ENCODE measurements at regions not wholly inside any gene's neighbourhood (a gene's known extent, or its start where the extent isn't known, plus 50 kb on each side); places are given as distances from the start of the nearest gene placed in this dataset.

DNA sequence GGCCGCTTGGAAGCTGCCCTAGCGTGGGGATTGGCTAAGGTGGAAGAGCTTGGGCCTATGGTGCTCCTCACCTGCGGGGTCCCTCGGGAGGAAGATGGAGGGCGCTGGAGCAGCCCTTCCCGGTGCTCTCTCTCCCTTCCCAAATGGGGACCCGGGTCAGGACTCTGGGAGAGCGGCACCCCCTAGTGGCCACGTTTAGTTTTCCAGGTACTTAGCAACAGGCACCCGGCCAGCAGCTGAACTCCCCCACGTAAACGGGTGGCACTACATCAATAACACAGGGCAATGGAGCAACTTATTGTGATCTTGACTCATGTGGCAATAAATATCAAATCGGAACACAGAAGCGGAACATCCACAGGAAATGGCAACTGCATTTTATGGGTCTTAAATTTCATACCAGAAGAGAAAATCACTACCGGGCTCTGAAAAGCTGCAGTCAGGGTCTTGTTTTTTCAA is 316.6 kb downstream of the AGTPBP1 start:
- H3K4me2 ChIP-seq (ENCODE audit: low read length): no peak overlapping the region
- H3K4me3 ChIP-seq (ENCODE audit: low read depth, low read length, poor library complexity, severe bottlenecking): no peak overlapping the region
- no peak overlapping the region for H3K27ac ChIP-seq (ENCODE audit: low read depth, low read length, poor library complexity, severe bottlenecking)
- no peaks in the 10 kb centered on the region for H3F3A ChIP-seq (ENCODE audit: insufficient read depth, low read length)
- no peaks in the 10 kb centered on the region for H3K36me3 ChIP-seq (ENCODE audit: insufficient read depth, low read length)
- H3K9ac ChIP-seq (ENCODE audit: low read length): no peak overlapping the region
- no peaks in the 10 kb centered on the region for H4K20me1 ChIP-seq (ENCODE audit: insufficient read depth, low read length)
- no peaks in the 10 kb centered on the region for H3K79me2 ChIP-seq (ENCODE audit: insufficient read depth, low read length)
- H2AFZ ChIP-seq (ENCODE audit: low read length): no peak overlapping the region
- 0 out of 2 replicates have a peak, but pooled peaks cover 9% of the 10 kb centered on the region for H3K27me3 ChIP-seq (ENCODE audit: insufficient read depth, low read length)
- H3K4me1 ChIP-seq (ENCODE audit: insufficient read depth, low read length, severe bottlenecking): no peaks in the 10 kb centered on the region
- H3K9me3 ChIP-seq (ENCODE audit: low read length): no peaks in the 10 kb centered on the region
- TF ChIP-seq, protein P1, sequence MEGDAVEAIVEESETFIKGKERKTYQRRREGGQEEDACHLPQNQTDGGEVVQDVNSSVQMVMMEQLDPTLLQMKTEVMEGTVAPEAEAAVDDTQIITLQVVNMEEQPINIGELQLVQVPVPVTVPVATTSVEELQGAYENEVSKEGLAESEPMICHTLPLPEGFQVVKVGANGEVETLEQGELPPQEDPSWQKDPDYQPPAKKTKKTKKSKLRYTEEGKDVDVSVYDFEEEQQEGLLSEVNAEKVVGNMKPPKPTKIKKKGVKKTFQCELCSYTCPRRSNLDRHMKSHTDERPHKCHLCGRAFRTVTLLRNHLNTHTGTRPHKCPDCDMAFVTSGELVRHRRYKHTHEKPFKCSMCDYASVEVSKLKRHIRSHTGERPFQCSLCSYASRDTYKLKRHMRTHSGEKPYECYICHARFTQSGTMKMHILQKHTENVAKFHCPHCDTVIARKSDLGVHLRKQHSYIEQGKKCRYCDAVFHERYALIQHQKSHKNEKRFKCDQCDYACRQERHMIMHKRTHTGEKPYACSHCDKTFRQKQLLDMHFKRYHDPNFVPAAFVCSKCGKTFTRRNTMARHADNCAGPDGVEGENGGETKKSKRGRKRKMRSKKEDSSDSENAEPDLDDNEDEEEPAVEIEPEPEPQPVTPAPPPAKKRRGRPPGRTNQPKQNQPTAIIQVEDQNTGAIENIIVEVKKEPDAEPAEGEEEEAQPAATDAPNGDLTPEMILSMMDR (IDR thresholded peaks at IDR 0.05; ENCODE audit: low read length): peak; percentile 78
- no peak for TF ChIP-seq EZH2 (IDR thresholded peaks at IDR 0.05; ENCODE audit: borderline replicate concordance, low read length)
- H3K9me2 ChIP-seq (ENCODE audit: low read depth, low read length): no peaks in the 10 kb centered on the region

DNA sequence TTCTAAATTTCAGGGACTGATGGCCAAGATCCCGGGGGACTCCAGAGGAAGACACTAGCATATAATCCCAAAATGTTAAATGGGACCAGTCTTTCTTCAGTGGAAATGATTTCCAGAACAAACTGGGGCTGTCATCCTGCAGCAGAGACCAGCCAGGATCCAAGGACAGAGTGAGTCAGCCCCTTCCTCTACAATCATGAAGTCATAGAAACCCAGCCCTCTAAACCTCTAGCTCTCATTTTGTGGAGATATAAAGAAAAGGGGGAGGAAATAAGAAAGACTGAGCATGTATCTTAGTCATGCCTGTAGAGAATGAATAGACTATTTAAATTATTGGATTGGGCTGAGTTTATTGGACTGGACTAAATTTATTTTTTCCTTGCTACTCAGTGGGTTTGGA is 318.3 kb downstream of the AGTPBP1 start:
- Histone ChIP-seq H3K27me3 (ENCODE audit: insufficient read depth, low read length) (0 out of 2 replicates have a peak, but pooled peaks cover 9% of the 10 kb centered on the region), H3K9me3 (ENCODE audit: low read length) (no peaks in the 10 kb centered on the region), H3K4me3 (ENCODE audit: low read depth, low read length, poor library complexity, severe bottlenecking) (no peak overlapping the region), H4K20me1 (ENCODE audit: insufficient read depth, low read length) (no peaks in the 10 kb centered on the region), H3K4me2 (ENCODE audit: low read length) (no peak overlapping the region), H3F3A (ENCODE audit: insufficient read depth, low read length) (no peaks in the 10 kb centered on the region), H2AFZ (ENCODE audit: low read length) (no peak overlapping the region), H3K79me2 (ENCODE audit: insufficient read depth, low read length) (no peaks in the 10 kb centered on the region), H3K9ac (ENCODE audit: low read length) (no peak overlapping the region), H3K36me3 (ENCODE audit: insufficient read depth, low read length) (no peaks in the 10 kb centered on the region), H3K9me2 (ENCODE audit: low read depth, low read length) (no peaks in the 10 kb centered on the region), H3K4me1 (ENCODE audit: insufficient read depth, low read length, severe bottlenecking) (no peaks in the 10 kb centered on the region), H3K27ac (ENCODE audit: low read depth, low read length, poor library complexity, severe bottlenecking) (no peak overlapping the region)
- TF ChIP-seq, protein P1 (IDR thresholded peaks at IDR 0.05; ENCODE audit: low read length): no peak
- no peak for TF ChIP-seq EZH2 (IDR thresholded peaks at IDR 0.05; ENCODE audit: borderline replicate concordance, low read length)

DNA sequence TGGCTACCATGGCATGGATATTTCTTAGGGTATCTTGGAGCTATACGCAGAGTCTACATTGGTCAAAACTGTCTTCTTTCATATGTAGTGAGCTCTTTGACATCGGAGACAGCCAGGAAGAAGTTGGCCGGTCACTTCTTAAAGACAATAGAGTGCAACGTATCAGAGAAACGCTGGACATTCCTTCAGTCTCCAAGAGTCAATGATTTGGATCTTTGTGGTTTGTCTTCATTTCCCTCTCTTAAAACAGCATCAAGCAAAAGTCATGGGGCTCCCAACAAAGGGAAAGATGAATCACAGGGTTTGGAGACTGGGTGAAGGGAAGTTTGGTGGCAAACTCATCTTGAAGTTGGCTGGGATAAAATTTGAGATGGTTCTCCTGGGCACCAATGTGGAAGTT is 320.1 kb downstream of the AGTPBP1 start:
- no peaks in the 10 kb centered on the region for H3K9me3 ChIP-seq (ENCODE audit: low read length)
- 0 out of 2 replicates have a peak, but pooled peaks cover 3% of the 10 kb centered on the region for H3K27me3 ChIP-seq (ENCODE audit: insufficient read depth, low read length)
- no peak overlapping the region for H3K4me2 ChIP-seq (ENCODE audit: low read length)
- H3K9me2 ChIP-seq (ENCODE audit: low read depth, low read length): no peaks in the 10 kb centered on the region
- H3K4me3 ChIP-seq (ENCODE audit: low read depth, low read length, poor library complexity, severe bottlenecking): no peak overlapping the region
- no peaks in the 10 kb centered on the region for H3K36me3 ChIP-seq (ENCODE audit: insufficient read depth, low read length)
- no peaks in the 10 kb centered on the region for H4K20me1 ChIP-seq (ENCODE audit: insufficient read depth, low read length)
- no peak overlapping the region for H2AFZ ChIP-seq (ENCODE audit: low read length)
- H3F3A ChIP-seq (ENCODE audit: insufficient read depth, low read length): no peaks in the 10 kb centered on the region
- no peaks in the 10 kb centered on the region for H3K4me1 ChIP-seq (ENCODE audit: insufficient read depth, low read length, severe bottlenecking)
- H3K27ac ChIP-seq (ENCODE audit: low read depth, low read length, poor library complexity, severe bottlenecking): no peak overlapping the region
- H3K79me2 ChIP-seq (ENCODE audit: insufficient read depth, low read length): no peaks in the 10 kb centered on the region
- no peak overlapping the region for H3K9ac ChIP-seq (ENCODE audit: low read length)
- TF ChIP-seq EZH2 (IDR thresholded peaks at IDR 0.05; ENCODE audit: borderline replicate concordance, low read length): no peak
- TF ChIP-seq, protein P1 (IDR thresholded peaks at IDR 0.05; ENCODE audit: low read length): no peak
